ENCODE measurements at regions not wholly inside any gene's neighbourhood (a gene's known extent, or its start where the extent isn't known, plus 50 kb on each side); places are given as distances from the start of the nearest gene placed in this dataset.

DNA sequence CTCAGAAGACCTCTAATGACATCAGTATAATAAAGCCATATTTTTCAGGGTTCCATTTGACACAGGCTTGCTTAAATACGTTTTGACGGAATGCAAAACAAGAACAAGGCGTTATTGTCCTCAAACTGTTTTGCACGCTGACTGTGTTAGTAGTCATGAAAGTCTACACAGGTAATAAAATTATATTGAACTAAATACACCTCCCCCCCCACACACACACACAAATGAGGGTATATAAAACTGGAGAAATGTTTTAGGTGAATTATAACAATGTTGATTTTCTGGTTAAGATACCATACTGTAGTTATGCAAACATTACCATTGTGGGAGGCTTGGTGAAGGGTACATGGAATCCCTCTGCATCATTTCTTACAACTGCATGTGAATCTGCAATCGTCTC, 257.1 kb upstream of the ARRDC4 start:
- Histone ChIP-seq H3K23ac (ENCODE audit: low read depth, low read length, poor library complexity) (no peak overlapping the region), H3K4me1 (ENCODE audit: control insufficient read depth in 2 of 2, insufficient read depth in 1 of 2, low read depth in 1 of 2, low read length in 2 of 2) (no peaks in the 10 kb centered on the region), H3K27ac (replicated peaks; ENCODE audit: low read length) (no peak overlapping the region), H3K4me2 (ENCODE audit: insufficient read depth, low read length, poor library complexity, severe bottlenecking) (no peak overlapping the region), H4K91ac (ENCODE audit: low read depth, low read length, poor library complexity) (no peak overlapping the region), H3K9me3 (replicated peaks in 1 of 2; ENCODE audit: control insufficient read depth in 2 of 2, insufficient read depth in 1 of 2, low read depth in 1 of 2, low read length in 2 of 2) (peaks cover 0 to 1% of the 10 kb centered on the region in 2 donors), H3K18ac (ENCODE audit: low read length) (no peak overlapping the region), H3K36me3 (replicated peaks in 1 of 2; ENCODE audit: control insufficient read depth in 2 of 2, insufficient read depth in 2 of 2, low read length in 2 of 2) (no peaks in the 10 kb centered on the region), H2AK5ac (ENCODE audit: low read depth, low read length) (no peak overlapping the region), H3K27me3 (ENCODE audit: control insufficient read depth in 3 of 3, insufficient read depth in 3 of 3, low read depth in 1 of 3, low read length in 3 of 3) (no peaks in the 10 kb centered on the region), H3K79me1 (ENCODE audit: low read depth, low read length) (no peaks in the 10 kb centered on the region), H3K14ac (ENCODE audit: low read length) (no peak overlapping the region), H3K4me3 (ENCODE audit: low read length in 2 of 2) (no peak overlapping the region), H2BK5ac (ENCODE audit: low read length) (no peak overlapping the region), H2BK12ac (ENCODE audit: low read length) (no peak overlapping the region), H2AFZ (ENCODE audit: low read length) (no peak overlapping the region), H2BK120ac (ENCODE audit: low read depth, low read length) (no peak overlapping the region), H2BK15ac (ENCODE audit: low read length) (no peak overlapping the region), H3K9ac (ENCODE audit: low read depth, low read length, poor library complexity) (no peak overlapping the region), H4K8ac (ENCODE audit: low read depth, low read length) (no peak overlapping the region), H3K4ac (ENCODE audit: low read length) (no peak overlapping the region)
- WGBS, 2 donors (ENCODE audit: extremely low coverage in 2 of 2, insufficient read length in 2 of 2, insufficient replicate concordance in 1 of 2), result no CpG with 5 or more reads among the region's 5 CpGs
- DNase-seq (ENCODE audit: low spot score), result no peak

GRCh38 chr15:97706059-97706458, 254.4 kb upstream of the ARRDC4 start:
- Histone ChIP-seq H3K4ac (ENCODE audit: low read length) (no peak overlapping the region), H2AFZ (ENCODE audit: low read length) (no peak overlapping the region), H2BK15ac (ENCODE audit: low read length) (no peak overlapping the region), H3K4me1 (ENCODE audit: control insufficient read depth in 2 of 2, insufficient read depth in 1 of 2, low read depth in 1 of 2, low read length in 2 of 2) (no peaks in the 10 kb centered on the region), H3K79me1 (ENCODE audit: low read depth, low read length) (no peaks in the 10 kb centered on the region), H4K8ac (ENCODE audit: low read depth, low read length) (no peak overlapping the region), H3K23ac (ENCODE audit: low read depth, low read length, poor library complexity) (no peak overlapping the region), H3K18ac (ENCODE audit: low read length) (no peak overlapping the region), H3K27ac (replicated peaks; ENCODE audit: low read length) (no peak overlapping the region), H3K9ac (ENCODE audit: low read depth, low read length, poor library complexity) (no peak overlapping the region), H2AK5ac (ENCODE audit: low read depth, low read length) (no peak overlapping the region), H3K14ac (ENCODE audit: low read length) (no peak overlapping the region), H4K91ac (ENCODE audit: low read depth, low read length, poor library complexity) (no peak overlapping the region), H2BK5ac (ENCODE audit: low read length) (no peak overlapping the region), H3K27me3 (ENCODE audit: control insufficient read depth in 3 of 3, insufficient read depth in 3 of 3, low read depth in 1 of 3, low read length in 3 of 3) (no peaks in the 10 kb centered on the region), H2BK12ac (ENCODE audit: low read length) (no peak overlapping the region), H2BK120ac (ENCODE audit: low read depth, low read length) (no peak overlapping the region), H3K4me3 (ENCODE audit: low read length in 2 of 2) (no peak overlapping the region), H3K36me3 (replicated peaks in 1 of 2; ENCODE audit: control insufficient read depth in 2 of 2, insufficient read depth in 2 of 2, low read length in 2 of 2) (no peaks in the 10 kb centered on the region), H3K9me3 (replicated peaks in 1 of 2; ENCODE audit: control insufficient read depth in 2 of 2, insufficient read depth in 1 of 2, low read depth in 1 of 2, low read length in 2 of 2) (peaks cover 0 to 1% of the 10 kb centered on the region in 2 donors), H3K4me2 (ENCODE audit: insufficient read depth, low read length, poor library complexity, severe bottlenecking) (no peak overlapping the region)
- no CpG with 5 or more reads among the region's 1 CpG for WGBS, 2 donors (ENCODE audit: extremely low coverage in 2 of 2, insufficient read length in 2 of 2, insufficient replicate concordance in 1 of 2)
- DNase-seq (ENCODE audit: low spot score), result no peak

DNA sequence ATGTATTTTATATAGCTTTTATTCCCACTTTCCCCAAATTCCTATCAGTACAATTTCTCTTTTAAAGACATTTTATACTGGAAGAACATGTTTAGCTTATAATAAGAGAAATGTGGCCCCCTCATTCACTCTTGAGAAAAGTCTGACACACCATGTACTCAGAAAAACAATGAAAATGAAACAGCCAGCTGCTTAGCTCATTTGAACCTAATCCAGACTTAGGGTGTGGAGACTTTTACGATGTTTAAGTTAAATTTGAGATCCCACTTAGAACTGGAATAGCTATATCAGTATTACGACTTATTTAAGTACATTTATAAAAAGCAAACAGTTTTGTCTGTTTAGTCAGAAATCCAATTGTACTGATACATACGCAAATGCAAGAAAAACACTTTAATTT, 252.3 kb upstream of the ARRDC4 start:
- no peak overlapping the region for H3K9ac ChIP-seq (ENCODE audit: low read depth, low read length, poor library complexity)
- H2AFZ ChIP-seq (ENCODE audit: low read length), result no peak overlapping the region
- no peak for DNase-seq (ENCODE audit: low spot score)
- no peak overlapping the region for H2BK12ac ChIP-seq (ENCODE audit: low read length)
- no peaks in the 10 kb centered on the region for H3K4me1 ChIP-seq (ENCODE audit: control insufficient read depth in 2 of 2, insufficient read depth in 1 of 2, low read depth in 1 of 2, low read length in 2 of 2)
- no peak overlapping the region for H3K4ac ChIP-seq (ENCODE audit: low read length)
- H2BK120ac ChIP-seq (ENCODE audit: low read depth, low read length), result no peak overlapping the region
- no peak overlapping the region for H2BK5ac ChIP-seq (ENCODE audit: low read length)
- no peak overlapping the region for H3K27ac ChIP-seq (replicated peaks; ENCODE audit: low read length)
- H4K8ac ChIP-seq (ENCODE audit: low read depth, low read length), result no peak overlapping the region
- peaks cover 0 to 1% of the 10 kb centered on the region in 2 donors for H3K9me3 ChIP-seq (replicated peaks in 1 of 2; ENCODE audit: control insufficient read depth in 2 of 2, insufficient read depth in 1 of 2, low read depth in 1 of 2, low read length in 2 of 2)
- H3K27me3 ChIP-seq (ENCODE audit: control insufficient read depth in 3 of 3, insufficient read depth in 3 of 3, low read depth in 1 of 3, low read length in 3 of 3), result no peaks in the 10 kb centered on the region
- no CpG with 5 or more reads among the region's 3 CpGs for WGBS, 2 donors (ENCODE audit: extremely low coverage in 2 of 2, insufficient read length in 2 of 2, insufficient replicate concordance in 1 of 2)
- H3K79me1 ChIP-seq (ENCODE audit: low read depth, low read length), result no peaks in the 10 kb centered on the region
- no peak overlapping the region for H3K18ac ChIP-seq (ENCODE audit: low read length)
- H2BK15ac ChIP-seq (ENCODE audit: low read length), result no peak overlapping the region
- H2AK5ac ChIP-seq (ENCODE audit: low read depth, low read length), result no peak overlapping the region
- H3K23ac ChIP-seq (ENCODE audit: low read depth, low read length, poor library complexity), result no peak overlapping the region
- no peak overlapping the region for H3K4me2 ChIP-seq (ENCODE audit: insufficient read depth, low read length, poor library complexity, severe bottlenecking)
- H3K4me3 ChIP-seq (ENCODE audit: low read length in 2 of 2), result no peak overlapping the region
- no peak overlapping the region for H4K91ac ChIP-seq (ENCODE audit: low read depth, low read length, poor library complexity)
- no peaks in the 10 kb centered on the region for H3K36me3 ChIP-seq (replicated peaks in 1 of 2; ENCODE audit: control insufficient read depth in 2 of 2, insufficient read depth in 2 of 2, low read length in 2 of 2)
- no peak overlapping the region for H3K14ac ChIP-seq (ENCODE audit: low read length)

GRCh38 chr15:97712530-97712929, 248.0 kb upstream of the ARRDC4 start:
- no peak for DNase-seq (ENCODE audit: low spot score)
- no peaks in the 10 kb centered on the region for H3K4me1 ChIP-seq (ENCODE audit: control insufficient read depth in 2 of 2, insufficient read depth in 1 of 2, low read depth in 1 of 2, low read length in 2 of 2)
- H3K4me3 ChIP-seq (ENCODE audit: low read length in 2 of 2), result no peak overlapping the region
- peaks cover 0 to 2% of the 10 kb centered on the region in 2 donors for H3K9me3 ChIP-seq (replicated peaks in 1 of 2; ENCODE audit: control insufficient read depth in 2 of 2, insufficient read depth in 1 of 2, low read depth in 1 of 2, low read length in 2 of 2)
- H3K23ac ChIP-seq (ENCODE audit: low read depth, low read length, poor library complexity), result no peak overlapping the region
- no peak overlapping the region for H2BK5ac ChIP-seq (ENCODE audit: low read length)
- H2BK12ac ChIP-seq (ENCODE audit: low read length), result no peak overlapping the region
- H3K27ac ChIP-seq (replicated peaks; ENCODE audit: low read length), result no peak overlapping the region
- H3K79me1 ChIP-seq (ENCODE audit: low read depth, low read length), result no peaks in the 10 kb centered on the region
- H2AK5ac ChIP-seq (ENCODE audit: low read depth, low read length), result no peak overlapping the region
- no peak overlapping the region for H3K18ac ChIP-seq (ENCODE audit: low read length)
- H3K4me2 ChIP-seq (ENCODE audit: insufficient read depth, low read length, poor library complexity, severe bottlenecking), result no peak overlapping the region
- WGBS, 2 donors (ENCODE audit: extremely low coverage in 2 of 2, insufficient read length in 2 of 2, insufficient replicate concordance in 1 of 2), result no CpG with 5 or more reads among the region's 5 CpGs
- H2AFZ ChIP-seq (ENCODE audit: low read length), result no peak overlapping the region
- no peak overlapping the region for H2BK120ac ChIP-seq (ENCODE audit: low read depth, low read length)
- H3K14ac ChIP-seq (ENCODE audit: low read length), result no peak overlapping the region
- H4K91ac ChIP-seq (ENCODE audit: low read depth, low read length, poor library complexity), result no peak overlapping the region
- H3K36me3 ChIP-seq (replicated peaks in 1 of 2; ENCODE audit: control insufficient read depth in 2 of 2, insufficient read depth in 2 of 2, low read length in 2 of 2), result no peaks in the 10 kb centered on the region
- no peak overlapping the region for H3K9ac ChIP-seq (ENCODE audit: low read depth, low read length, poor library complexity)
- no peak overlapping the region for H4K8ac ChIP-seq (ENCODE audit: low read depth, low read length)
- no peak overlapping the region for H2BK15ac ChIP-seq (ENCODE audit: low read length)
- no peak overlapping the region for H3K4ac ChIP-seq (ENCODE audit: low read length)
- H3K27me3 ChIP-seq (ENCODE audit: control insufficient read depth in 3 of 3, insufficient read depth in 3 of 3, low read depth in 1 of 3, low read length in 3 of 3), result no peaks in the 10 kb centered on the region
